ENCODE measurements at regions not wholly inside any gene's neighbourhood (a gene's known extent, or its start where the extent isn't known, plus 50 kb on each side); places are given as distances from the start of the nearest gene placed in this dataset.

DNA sequence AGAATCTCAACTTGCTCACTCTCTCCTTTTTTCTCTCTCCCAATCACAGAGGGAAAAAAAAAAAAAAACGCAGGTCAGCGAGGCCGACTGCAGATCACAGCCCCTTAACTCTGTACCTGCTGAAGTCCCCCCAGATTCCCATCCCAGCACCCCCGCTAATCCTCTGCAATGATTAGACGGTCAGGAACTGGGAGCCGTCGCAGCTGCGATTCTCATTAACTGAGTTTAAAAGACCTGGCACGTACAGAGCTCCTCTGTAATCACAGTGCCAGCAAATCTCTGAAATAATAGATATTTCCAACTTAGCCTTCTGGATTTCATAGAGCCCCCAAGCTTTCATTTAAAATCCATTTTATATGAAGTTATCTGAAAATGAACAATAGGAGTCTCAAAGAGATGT is 84.4 kb downstream of the ANKRD60 start:
- TF ChIP-seq ZNF114 (CRISPR knock-in tag; IDR thresholded peaks at IDR 0.05) = no peak
- TF ChIP-seq POLR2AphosphoS5 (IDR thresholded peaks at IDR 0.05; ENCODE audit: low read depth) = no peak
- TF ChIP-seq STAT1 (IDR thresholded peaks at IDR 0.05; ENCODE audit: unreplicated experiment) = no peak
- no peak for TF ChIP-seq EZH2 (IDR thresholded peaks at IDR 0.05; ENCODE audit: low read depth, unreplicated experiment)
- no peak for TF ChIP-seq EZH2phosphoT487 (IDR thresholded peaks at IDR 0.05; ENCODE audit: unreplicated experiment)
- TF ChIP-seq ZNF331 (CRISPR knock-in tag; IDR thresholded peaks at IDR 0.05; ENCODE audit: low read depth) = no peak
- TF ChIP-seq, protein P1, sequence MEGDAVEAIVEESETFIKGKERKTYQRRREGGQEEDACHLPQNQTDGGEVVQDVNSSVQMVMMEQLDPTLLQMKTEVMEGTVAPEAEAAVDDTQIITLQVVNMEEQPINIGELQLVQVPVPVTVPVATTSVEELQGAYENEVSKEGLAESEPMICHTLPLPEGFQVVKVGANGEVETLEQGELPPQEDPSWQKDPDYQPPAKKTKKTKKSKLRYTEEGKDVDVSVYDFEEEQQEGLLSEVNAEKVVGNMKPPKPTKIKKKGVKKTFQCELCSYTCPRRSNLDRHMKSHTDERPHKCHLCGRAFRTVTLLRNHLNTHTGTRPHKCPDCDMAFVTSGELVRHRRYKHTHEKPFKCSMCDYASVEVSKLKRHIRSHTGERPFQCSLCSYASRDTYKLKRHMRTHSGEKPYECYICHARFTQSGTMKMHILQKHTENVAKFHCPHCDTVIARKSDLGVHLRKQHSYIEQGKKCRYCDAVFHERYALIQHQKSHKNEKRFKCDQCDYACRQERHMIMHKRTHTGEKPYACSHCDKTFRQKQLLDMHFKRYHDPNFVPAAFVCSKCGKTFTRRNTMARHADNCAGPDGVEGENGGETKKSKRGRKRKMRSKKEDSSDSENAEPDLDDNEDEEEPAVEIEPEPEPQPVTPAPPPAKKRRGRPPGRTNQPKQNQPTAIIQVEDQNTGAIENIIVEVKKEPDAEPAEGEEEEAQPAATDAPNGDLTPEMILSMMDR (conservative IDR thresholded peaks at IDR 0.05; ENCODE audit: low read depth in 2 of 2) = no peak
- TF ChIP-seq JUNB (IDR thresholded peaks at IDR 0.05; ENCODE audit: unreplicated experiment) = no peak
- TF ChIP-seq, protein P2, sequence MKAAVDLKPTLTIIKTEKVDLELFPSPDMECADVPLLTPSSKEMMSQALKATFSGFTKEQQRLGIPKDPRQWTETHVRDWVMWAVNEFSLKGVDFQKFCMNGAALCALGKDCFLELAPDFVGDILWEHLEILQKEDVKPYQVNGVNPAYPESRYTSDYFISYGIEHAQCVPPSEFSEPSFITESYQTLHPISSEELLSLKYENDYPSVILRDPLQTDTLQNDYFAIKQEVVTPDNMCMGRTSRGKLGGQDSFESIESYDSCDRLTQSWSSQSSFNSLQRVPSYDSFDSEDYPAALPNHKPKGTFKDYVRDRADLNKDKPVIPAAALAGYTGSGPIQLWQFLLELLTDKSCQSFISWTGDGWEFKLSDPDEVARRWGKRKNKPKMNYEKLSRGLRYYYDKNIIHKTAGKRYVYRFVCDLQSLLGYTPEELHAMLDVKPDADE (IDR thresholded peaks at IDR 0.05) = no peak
- TF ChIP-seq NANOG (IDR thresholded peaks at IDR 0.05; ENCODE audit: borderline replicate concordance) = no peak
- no peak overlapping the region for H3K4me3 ChIP-seq
- no peaks in the 10 kb centered on the region for H3K36me3 ChIP-seq (ENCODE audit: insufficient read depth)
- no peaks in the 10 kb centered on the region for H3K27me3 ChIP-seq (ENCODE audit: insufficient read depth)
- H3K4me1 ChIP-seq (ENCODE audit: insufficient read depth) = no peaks in the 10 kb centered on the region
- H3K4me2 ChIP-seq = no peak overlapping the region
- H3K9me2 ChIP-seq (ENCODE audit: insufficient read depth) = no peaks in the 10 kb centered on the region
- peaks cover 4% of the 10 kb centered on the region; the same call in 2 of the 3 replicates for H3K4me1 Mint-ChIP-seq
- H3K27ac ChIP-seq (ENCODE audit: low read depth) = no peak overlapping the region
- H3K27me3 Mint-ChIP-seq (ENCODE audit: insufficient read depth, low read depth, poor library complexity) = peaks cover 3% of the 10 kb centered on the region
- H4K20me1 ChIP-seq (replicated peaks; ENCODE audit: insufficient read depth) = no peaks in the 10 kb centered on the region
- H3F3A ChIP-seq (replicated peaks; ENCODE audit: low read depth) = no peaks in the 10 kb centered on the region
- H3K79me2 ChIP-seq (replicated peaks; ENCODE audit: insufficient read depth) = no peaks in the 10 kb centered on the region
- no peak overlapping the region for H2AFZ ChIP-seq
- H3K36me3 Mint-ChIP-seq (ENCODE audit: low read depth) = no peaks in the 10 kb centered on the region
- DNase-seq (ENCODE audit: low spot score) = no peak
- H3K9me3 Mint-ChIP-seq = peaks cover 5% of the 10 kb centered on the region; the same call in 1 of the 3 replicates
- H3K4me3 Mint-ChIP-seq = no peak overlapping the region
- no peak for ATAC-seq
- no peak overlapping the region for H3K27ac Mint-ChIP-seq

DNA sequence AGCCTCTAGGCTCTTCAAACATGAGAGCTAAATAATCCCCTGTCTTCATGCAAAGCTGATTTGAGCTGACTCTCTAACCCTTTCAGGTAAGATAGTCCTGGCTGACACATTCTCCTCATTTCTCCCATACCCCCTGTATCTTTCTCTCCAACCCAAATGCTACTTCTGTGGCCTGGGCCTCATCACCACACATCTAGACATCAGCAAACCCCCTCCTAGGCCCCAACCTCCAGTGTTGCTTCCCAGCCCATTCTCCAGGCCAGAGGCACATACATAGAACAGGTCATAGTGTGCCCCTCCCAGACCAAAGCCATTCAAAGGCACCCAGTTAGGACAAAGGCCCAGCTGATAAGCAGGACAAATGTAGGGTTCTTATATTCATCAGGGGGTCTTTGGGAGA is 84.9 kb downstream of the ANKRD60 start:
- Mint-ChIP-seq H3K4me3 (no peak overlapping the region), H3K36me3 (ENCODE audit: low read depth) (no peaks in the 10 kb centered on the region), H3K4me1 (peaks cover 4% of the 10 kb centered on the region; the same call in 2 of the 3 replicates), H3K9me3 (peaks cover 5% of the 10 kb centered on the region; the same call in 1 of the 3 replicates), H3K27ac (no peak overlapping the region), H3K27me3 (ENCODE audit: insufficient read depth, low read depth, poor library complexity) (peaks cover 6% of the 10 kb centered on the region)
- Histone ChIP-seq H3K4me1 (ENCODE audit: insufficient read depth) (no peaks in the 10 kb centered on the region), H4K20me1 (replicated peaks; ENCODE audit: insufficient read depth) (no peaks in the 10 kb centered on the region), H3K79me2 (replicated peaks; ENCODE audit: insufficient read depth) (no peaks in the 10 kb centered on the region), H3K27ac (ENCODE audit: low read depth) (no peak overlapping the region), H3F3A (replicated peaks; ENCODE audit: low read depth) (no peaks in the 10 kb centered on the region), H3K4me2 (no peak overlapping the region), H2AFZ (no peak overlapping the region), H3K36me3 (ENCODE audit: insufficient read depth) (no peaks in the 10 kb centered on the region), H3K4me3 (no peak overlapping the region), H3K9me2 (ENCODE audit: insufficient read depth) (no peaks in the 10 kb centered on the region), H3K27me3 (ENCODE audit: insufficient read depth) (no peaks in the 10 kb centered on the region)
- no peak for DNase-seq (ENCODE audit: low spot score)
- ATAC-seq = no peak
- TF ChIP-seq EZH2 (IDR thresholded peaks at IDR 0.05; ENCODE audit: low read depth, unreplicated experiment) (no peak), EZH2phosphoT487 (IDR thresholded peaks at IDR 0.05; ENCODE audit: unreplicated experiment) (no peak), ZNF331 (CRISPR knock-in tag; IDR thresholded peaks at IDR 0.05; ENCODE audit: low read depth) (no peak), CREB1 (CRISPR knock-in tag; IDR thresholded peaks at IDR 0.05; ENCODE audit: low read depth) (no peak), NANOG (IDR thresholded peaks at IDR 0.05; ENCODE audit: borderline replicate concordance) (no peak), STAT1 (IDR thresholded peaks at IDR 0.05; ENCODE audit: unreplicated experiment) (no peak), ZNF114 (CRISPR knock-in tag; IDR thresholded peaks at IDR 0.05) (no peak), POLR2AphosphoS5 (IDR thresholded peaks at IDR 0.05; ENCODE audit: low read depth) (no peak), JUNB (IDR thresholded peaks at IDR 0.05; ENCODE audit: unreplicated experiment) (no peak)
- TF ChIP-seq, protein P1 (conservative IDR thresholded peaks at IDR 0.05; ENCODE audit: low read depth in 2 of 2) = no peak
- TF ChIP-seq, protein P3, sequence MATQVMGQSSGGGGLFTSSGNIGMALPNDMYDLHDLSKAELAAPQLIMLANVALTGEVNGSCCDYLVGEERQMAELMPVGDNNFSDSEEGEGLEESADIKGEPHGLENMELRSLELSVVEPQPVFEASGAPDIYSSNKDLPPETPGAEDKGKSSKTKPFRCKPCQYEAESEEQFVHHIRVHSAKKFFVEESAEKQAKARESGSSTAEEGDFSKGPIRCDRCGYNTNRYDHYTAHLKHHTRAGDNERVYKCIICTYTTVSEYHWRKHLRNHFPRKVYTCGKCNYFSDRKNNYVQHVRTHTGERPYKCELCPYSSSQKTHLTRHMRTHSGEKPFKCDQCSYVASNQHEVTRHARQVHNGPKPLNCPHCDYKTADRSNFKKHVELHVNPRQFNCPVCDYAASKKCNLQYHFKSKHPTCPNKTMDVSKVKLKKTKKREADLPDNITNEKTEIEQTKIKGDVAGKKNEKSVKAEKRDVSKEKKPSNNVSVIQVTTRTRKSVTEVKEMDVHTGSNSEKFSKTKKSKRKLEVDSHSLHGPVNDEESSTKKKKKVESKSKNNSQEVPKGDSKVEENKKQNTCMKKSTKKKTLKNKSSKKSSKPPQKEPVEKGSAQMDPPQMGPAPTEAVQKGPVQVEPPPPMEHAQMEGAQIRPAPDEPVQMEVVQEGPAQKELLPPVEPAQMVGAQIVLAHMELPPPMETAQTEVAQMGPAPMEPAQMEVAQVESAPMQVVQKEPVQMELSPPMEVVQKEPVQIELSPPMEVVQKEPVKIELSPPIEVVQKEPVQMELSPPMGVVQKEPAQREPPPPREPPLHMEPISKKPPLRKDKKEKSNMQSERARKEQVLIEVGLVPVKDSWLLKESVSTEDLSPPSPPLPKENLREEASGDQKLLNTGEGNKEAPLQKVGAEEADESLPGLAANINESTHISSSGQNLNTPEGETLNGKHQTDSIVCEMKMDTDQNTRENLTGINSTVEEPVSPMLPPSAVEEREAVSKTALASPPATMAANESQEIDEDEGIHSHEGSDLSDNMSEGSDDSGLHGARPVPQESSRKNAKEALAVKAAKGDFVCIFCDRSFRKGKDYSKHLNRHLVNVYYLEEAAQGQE (IDR thresholded peaks at IDR 0.05; ENCODE audit: unreplicated experiment) = no peak
- TF ChIP-seq, protein P2 (IDR thresholded peaks at IDR 0.05) = no peak
